ENCODE measurements at regions not wholly inside any gene's neighbourhood (a gene's known extent, or its start where the extent isn't known, plus 50 kb on each side); places are given as distances from the start of the nearest gene placed in this dataset.
"Not testable (repeated sequence)": the region's sequence is repeated elsewhere in the genome, so short reads cannot be mapped to it uniquely, and the experiment has no call there.

DNA sequence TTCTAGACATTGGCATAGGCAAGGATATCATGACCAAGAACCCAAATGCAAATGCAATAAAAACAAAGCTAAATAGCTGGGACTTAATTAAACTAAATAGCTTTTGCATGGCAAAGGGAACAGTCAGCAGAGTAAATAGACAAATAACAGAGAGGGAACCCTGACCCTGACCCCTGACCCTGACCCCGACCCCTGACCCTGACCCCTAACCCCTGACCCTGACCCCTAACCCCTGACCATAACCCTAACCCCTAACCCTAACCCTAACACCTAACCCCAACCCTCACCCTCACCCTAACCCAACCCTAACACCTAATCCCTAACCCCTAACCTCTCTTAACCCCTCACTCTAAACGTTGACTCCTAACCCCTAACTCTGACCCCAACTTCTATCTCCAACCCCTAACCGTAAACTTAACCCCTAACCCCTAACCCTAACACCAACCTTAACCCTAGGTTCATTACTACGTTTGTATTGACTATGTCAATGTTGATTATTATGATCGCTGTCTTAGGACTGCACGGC, 189.7 kb downstream of the CCT8L2 start:
- not testable (repeated sequence) for TF ChIP-seq GABPA (IDR thresholded peaks at IDR 0.05; ENCODE audit: low read depth); SIN3A (IDR thresholded peaks at IDR 0.05; ENCODE audit: low read depth, low read length); FOS (IDR thresholded peaks at IDR 0.05; ENCODE audit: borderline replicate concordance, extremely low read depth, insufficient read length); NFIC (IDR thresholded peaks at IDR 0.05; ENCODE audit: low read depth, low read length); RELA (IDR thresholded peaks at IDR 0.05; ENCODE audit: borderline replicate concordance, partially characterized antibody); POLR2A (IDR thresholded peaks at IDR 0.05; ENCODE audit: low read depth, low read length); CREB1 (IDR thresholded peaks at IDR 0.05; ENCODE audit: low read depth); ZZZ3 (IDR thresholded peaks at IDR 0.05; ENCODE audit: control insufficient read depth, insufficient read length, low read depth); CREM (IDR thresholded peaks at IDR 0.05; ENCODE audit: low read depth)
- TF ChIP-seq, protein P1, sequence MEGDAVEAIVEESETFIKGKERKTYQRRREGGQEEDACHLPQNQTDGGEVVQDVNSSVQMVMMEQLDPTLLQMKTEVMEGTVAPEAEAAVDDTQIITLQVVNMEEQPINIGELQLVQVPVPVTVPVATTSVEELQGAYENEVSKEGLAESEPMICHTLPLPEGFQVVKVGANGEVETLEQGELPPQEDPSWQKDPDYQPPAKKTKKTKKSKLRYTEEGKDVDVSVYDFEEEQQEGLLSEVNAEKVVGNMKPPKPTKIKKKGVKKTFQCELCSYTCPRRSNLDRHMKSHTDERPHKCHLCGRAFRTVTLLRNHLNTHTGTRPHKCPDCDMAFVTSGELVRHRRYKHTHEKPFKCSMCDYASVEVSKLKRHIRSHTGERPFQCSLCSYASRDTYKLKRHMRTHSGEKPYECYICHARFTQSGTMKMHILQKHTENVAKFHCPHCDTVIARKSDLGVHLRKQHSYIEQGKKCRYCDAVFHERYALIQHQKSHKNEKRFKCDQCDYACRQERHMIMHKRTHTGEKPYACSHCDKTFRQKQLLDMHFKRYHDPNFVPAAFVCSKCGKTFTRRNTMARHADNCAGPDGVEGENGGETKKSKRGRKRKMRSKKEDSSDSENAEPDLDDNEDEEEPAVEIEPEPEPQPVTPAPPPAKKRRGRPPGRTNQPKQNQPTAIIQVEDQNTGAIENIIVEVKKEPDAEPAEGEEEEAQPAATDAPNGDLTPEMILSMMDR (IDR thresholded peaks at IDR 0.05 in 2 of 3, conservative IDR thresholded peaks at IDR 0.05 in 1 of 3; ENCODE audit: control insufficient read depth in 2 of 3, extremely low read depth in 1 of 3, insufficient read depth in 1 of 3, low read depth in 3 of 3, low read length in 3 of 3): not testable (repeated sequence)
- TF ChIP-seq, protein P2, sequence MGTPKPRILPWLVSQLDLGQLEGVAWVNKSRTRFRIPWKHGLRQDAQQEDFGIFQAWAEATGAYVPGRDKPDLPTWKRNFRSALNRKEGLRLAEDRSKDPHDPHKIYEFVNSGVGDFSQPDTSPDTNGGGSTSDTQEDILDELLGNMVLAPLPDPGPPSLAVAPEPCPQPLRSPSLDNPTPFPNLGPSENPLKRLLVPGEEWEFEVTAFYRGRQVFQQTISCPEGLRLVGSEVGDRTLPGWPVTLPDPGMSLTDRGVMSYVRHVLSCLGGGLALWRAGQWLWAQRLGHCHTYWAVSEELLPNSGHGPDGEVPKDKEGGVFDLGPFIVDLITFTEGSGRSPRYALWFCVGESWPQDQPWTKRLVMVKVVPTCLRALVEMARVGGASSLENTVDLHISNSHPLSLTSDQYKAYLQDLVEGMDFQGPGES (IDR thresholded peaks at IDR 0.05): not testable (repeated sequence)
- TF ChIP-seq, protein P3, sequence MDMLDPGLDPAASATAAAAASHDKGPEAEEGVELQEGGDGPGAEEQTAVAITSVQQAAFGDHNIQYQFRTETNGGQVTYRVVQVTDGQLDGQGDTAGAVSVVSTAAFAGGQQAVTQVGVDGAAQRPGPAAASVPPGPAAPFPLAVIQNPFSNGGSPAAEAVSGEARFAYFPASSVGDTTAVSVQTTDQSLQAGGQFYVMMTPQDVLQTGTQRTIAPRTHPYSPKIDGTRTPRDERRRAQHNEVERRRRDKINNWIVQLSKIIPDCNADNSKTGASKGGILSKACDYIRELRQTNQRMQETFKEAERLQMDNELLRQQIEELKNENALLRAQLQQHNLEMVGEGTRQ (IDR thresholded peaks at IDR 0.05; ENCODE audit: borderline replicate concordance, low read depth, low read length): not testable (repeated sequence)
- TF ChIP-seq, protein P4, sequence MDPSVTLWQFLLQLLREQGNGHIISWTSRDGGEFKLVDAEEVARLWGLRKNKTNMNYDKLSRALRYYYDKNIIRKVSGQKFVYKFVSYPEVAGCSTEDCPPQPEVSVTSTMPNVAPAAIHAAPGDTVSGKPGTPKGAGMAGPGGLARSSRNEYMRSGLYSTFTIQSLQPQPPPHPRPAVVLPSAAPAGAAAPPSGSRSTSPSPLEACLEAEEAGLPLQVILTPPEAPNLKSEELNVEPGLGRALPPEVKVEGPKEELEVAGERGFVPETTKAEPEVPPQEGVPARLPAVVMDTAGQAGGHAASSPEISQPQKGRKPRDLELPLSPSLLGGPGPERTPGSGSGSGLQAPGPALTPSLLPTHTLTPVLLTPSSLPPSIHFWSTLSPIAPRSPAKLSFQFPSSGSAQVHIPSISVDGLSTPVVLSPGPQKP (IDR thresholded peaks at IDR 0.05; ENCODE audit: low read depth, low read length): not testable (repeated sequence)
- TF ChIP-seq, protein P5, sequence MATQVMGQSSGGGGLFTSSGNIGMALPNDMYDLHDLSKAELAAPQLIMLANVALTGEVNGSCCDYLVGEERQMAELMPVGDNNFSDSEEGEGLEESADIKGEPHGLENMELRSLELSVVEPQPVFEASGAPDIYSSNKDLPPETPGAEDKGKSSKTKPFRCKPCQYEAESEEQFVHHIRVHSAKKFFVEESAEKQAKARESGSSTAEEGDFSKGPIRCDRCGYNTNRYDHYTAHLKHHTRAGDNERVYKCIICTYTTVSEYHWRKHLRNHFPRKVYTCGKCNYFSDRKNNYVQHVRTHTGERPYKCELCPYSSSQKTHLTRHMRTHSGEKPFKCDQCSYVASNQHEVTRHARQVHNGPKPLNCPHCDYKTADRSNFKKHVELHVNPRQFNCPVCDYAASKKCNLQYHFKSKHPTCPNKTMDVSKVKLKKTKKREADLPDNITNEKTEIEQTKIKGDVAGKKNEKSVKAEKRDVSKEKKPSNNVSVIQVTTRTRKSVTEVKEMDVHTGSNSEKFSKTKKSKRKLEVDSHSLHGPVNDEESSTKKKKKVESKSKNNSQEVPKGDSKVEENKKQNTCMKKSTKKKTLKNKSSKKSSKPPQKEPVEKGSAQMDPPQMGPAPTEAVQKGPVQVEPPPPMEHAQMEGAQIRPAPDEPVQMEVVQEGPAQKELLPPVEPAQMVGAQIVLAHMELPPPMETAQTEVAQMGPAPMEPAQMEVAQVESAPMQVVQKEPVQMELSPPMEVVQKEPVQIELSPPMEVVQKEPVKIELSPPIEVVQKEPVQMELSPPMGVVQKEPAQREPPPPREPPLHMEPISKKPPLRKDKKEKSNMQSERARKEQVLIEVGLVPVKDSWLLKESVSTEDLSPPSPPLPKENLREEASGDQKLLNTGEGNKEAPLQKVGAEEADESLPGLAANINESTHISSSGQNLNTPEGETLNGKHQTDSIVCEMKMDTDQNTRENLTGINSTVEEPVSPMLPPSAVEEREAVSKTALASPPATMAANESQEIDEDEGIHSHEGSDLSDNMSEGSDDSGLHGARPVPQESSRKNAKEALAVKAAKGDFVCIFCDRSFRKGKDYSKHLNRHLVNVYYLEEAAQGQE (IDR thresholded peaks at IDR 0.05; ENCODE audit: low read depth, low read length): not testable (repeated sequence)

All from GM12878 (cell line).